ENCODE measurements at regions not wholly inside any gene's neighbourhood (a gene's known extent, or its start where the extent isn't known, plus 50 kb on each side); places are given as distances from the start of the nearest gene placed in this dataset.
"Not testable (repeated sequence)": the region's sequence is repeated elsewhere in the genome, so short reads cannot be mapped to it uniquely, and the experiment has no call there.

DNA sequence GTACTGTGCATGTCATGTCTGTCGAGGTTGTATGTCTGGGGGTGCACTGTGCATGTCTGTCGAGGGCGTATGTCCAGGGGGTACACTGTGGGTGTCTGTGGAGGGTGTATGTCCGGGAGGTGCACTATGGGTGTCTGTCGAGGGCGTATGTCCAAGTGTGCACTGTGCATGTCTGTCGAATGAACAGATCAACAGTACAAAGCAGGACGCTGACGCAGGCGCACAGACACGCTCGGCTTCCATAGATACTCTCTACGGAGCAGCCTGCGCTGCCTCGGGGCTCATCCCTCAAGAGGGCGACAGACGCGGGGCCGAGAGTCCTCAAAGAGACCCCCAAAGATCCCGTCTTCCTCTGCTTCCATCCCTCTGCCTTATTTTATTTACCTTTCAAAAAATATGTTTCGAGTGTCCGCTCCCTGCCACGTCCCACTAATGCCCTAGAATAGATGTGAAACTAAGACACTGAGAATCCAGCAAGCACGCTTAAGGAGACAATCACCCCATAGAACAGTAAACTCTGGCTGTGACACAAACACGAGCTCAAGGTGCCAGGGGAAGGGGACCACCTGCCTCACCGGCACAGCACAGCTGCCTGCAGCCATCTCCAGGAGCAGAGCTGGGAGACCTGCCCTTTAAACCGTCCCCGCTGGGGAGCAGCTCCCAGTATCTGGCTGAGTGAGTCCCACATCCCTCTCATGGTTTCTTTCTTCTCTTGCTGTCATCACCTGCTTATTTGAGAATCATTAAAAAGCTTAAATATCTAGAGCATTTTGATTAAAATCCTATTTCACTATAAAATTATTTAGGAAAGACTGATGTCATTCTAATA is 250.5 kb upstream of the MYT1L start:
- no peaks in the 10 kb centered on the region for H3F3A ChIP-seq (replicated peaks; ENCODE audit: insufficient read depth)
- no peaks in the 10 kb centered on the region; the same call in 1 of the 2 replicates for H3K9me3 ChIP-seq
- POLR2A ChIA-PET: interaction anchor here (0.6 to 0.8 kb wide), 2 partner anchors 249 to 641 kb away, joined by 3 to 4 read pairs; no protein-coding TSS in a partner anchor
- CTCF ChIA-PET: interaction anchor here (0.6 to 2.1 kb wide), 16 partner anchors 12 to 519 kb away, joined by 3 to 9 read pairs (median 4); no protein-coding TSS in a partner anchor
- peak overlapping the region in 1 of 2 experiments; percentile 44; a peak in 2 of 4 replicates for H3K4me3 ChIP-seq (ENCODE audit: low read depth in 2 of 2, low read length in 1 of 2)
- no peak overlapping the region for H3K4me2 ChIP-seq
- no peak overlapping the region for H3K9ac ChIP-seq
- H2AFZ ChIP-seq (ENCODE audit: low read depth): no peak overlapping the region
- 23% methylated on average over 28 of the region's 28 CpGs for WGBS (ENCODE audit: low lambda C conversion rate)
- H3K27me3 ChIP-seq (ENCODE audit: insufficient read depth): no peaks in the 10 kb centered on the region
- no peaks in the 10 kb centered on the region for H3K36me3 ChIP-seq (replicated peaks in 1 of 2; ENCODE audit: control insufficient read depth in 1 of 2, insufficient read depth in 2 of 2, low read length in 1 of 2)
- no peaks in the 10 kb centered on the region for H3K79me2 ChIP-seq (ENCODE audit: insufficient read depth)
- H3K9me2 ChIP-seq: no peaks in the 10 kb centered on the region
- H3K27ac ChIP-seq (ENCODE audit: low read depth in 2 of 2, low read length in 1 of 2): peak overlapping the region in 1 of 2 experiments; percentile 70; a peak in 2 of 4 replicates
- H4K20me1 ChIP-seq (ENCODE audit: insufficient read depth): no peaks in the 10 kb centered on the region
- peak; percentile 78 for DNase-seq
- TF ChIP-seq RCOR1 (IDR thresholded peaks at IDR 0.05; ENCODE audit: low read length): peak; percentile 23; the same call in 1 of the 2 replicates
- TF ChIP-seq FOSL2 (IDR thresholded peaks at IDR 0.05; ENCODE audit: borderline replicate concordance, low read depth): no peak
- peak; percentile 51 for TF ChIP-seq RAD21 (IDR thresholded peaks at IDR 0.05; ENCODE audit: low read length)
- peak; percentile 72 for TF ChIP-seq NRF1 (IDR thresholded peaks at IDR 0.05; ENCODE audit: low read depth, low read length)
- peaks cover 0 to 20% of the 10 kb centered on the region in 2 experiments; a peak in 2 of 4 replicates for H3K4me1 ChIP-seq (ENCODE audit: control insufficient read depth in 1 of 2, insufficient read depth in 2 of 2, low read depth in 1 of 2, low read length in 1 of 2)

DNA sequence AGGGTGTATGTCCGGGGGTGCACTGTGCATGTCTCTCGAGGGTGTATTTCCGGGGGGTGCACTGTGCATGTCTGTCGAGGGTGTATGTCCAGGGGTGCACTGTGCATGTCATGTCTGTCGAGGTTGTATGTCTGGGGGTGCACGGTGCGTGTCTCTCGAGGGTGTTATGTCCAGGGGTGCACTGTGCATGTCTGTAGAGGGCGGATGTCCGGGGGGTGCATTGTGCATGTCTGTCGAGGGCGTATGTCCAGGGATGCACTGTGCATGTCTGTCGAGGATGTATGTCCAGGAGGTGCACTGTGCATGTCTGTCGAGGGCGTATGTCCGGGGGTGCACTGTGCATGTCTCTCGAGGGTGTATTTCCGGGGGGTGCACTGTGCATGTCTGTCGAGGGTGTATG is 249.8 kb upstream of the MYT1L start:
- H3K9ac ChIP-seq; H3K27me3 ChIP-seq (ENCODE audit: insufficient read depth); H2AFZ ChIP-seq (ENCODE audit: low read depth); H3K79me2 ChIP-seq (ENCODE audit: insufficient read depth); H3K4me3 ChIP-seq (ENCODE audit: low read depth in 2 of 2, low read length in 1 of 2); H4K20me1 ChIP-seq (ENCODE audit: insufficient read depth); H3K4me2 ChIP-seq; DNase-seq; H3K27ac ChIP-seq (ENCODE audit: low read depth in 2 of 2, low read length in 1 of 2); POLR2A ChIA-PET; H3K9me3 ChIP-seq; H3K9me2 ChIP-seq; H3F3A ChIP-seq (replicated peaks; ENCODE audit: insufficient read depth); H3K36me3 ChIP-seq (replicated peaks in 1 of 2; ENCODE audit: control insufficient read depth in 1 of 2, insufficient read depth in 2 of 2, low read length in 1 of 2): not testable (repeated sequence)
- CTCF ChIA-PET: interaction anchor here (1.8 kb wide), 1 partner anchor 34 kb away, joined by 4 read pairs; no protein-coding TSS in a partner anchor
- 49% methylated on average over 12 of the region's 19 CpGs for WGBS (ENCODE audit: low lambda C conversion rate)
- peaks cover 0 to 20% of the 10 kb centered on the region in 2 experiments; a peak in 2 of 4 replicates for H3K4me1 ChIP-seq (ENCODE audit: control insufficient read depth in 1 of 2, insufficient read depth in 2 of 2, low read depth in 1 of 2, low read length in 1 of 2)

- WGBS (ENCODE audit: low lambda C conversion rate): 68% methylated on average over 19 of the region's 19 CpGs
Observed at GRCh38 chr2:2580341-2580740, 249.3 kb upstream of the MYT1L start.

More at GRCh38 chr2:2580341-2580740, 249.3 kb upstream of the MYT1L start:
- H2AFZ ChIP-seq (ENCODE audit: low read depth): no peak overlapping the region
- no peaks in the 10 kb centered on the region for H3K36me3 ChIP-seq (replicated peaks in 1 of 2; ENCODE audit: control insufficient read depth in 1 of 2, insufficient read depth in 2 of 2, low read length in 1 of 2)
- no peak overlapping the region for H3K4me2 ChIP-seq
- H3K9ac ChIP-seq: no peak overlapping the region
- no peaks in the 10 kb centered on the region for H3K27me3 ChIP-seq (ENCODE audit: insufficient read depth)
- TF ChIP-seq, protein P1, sequence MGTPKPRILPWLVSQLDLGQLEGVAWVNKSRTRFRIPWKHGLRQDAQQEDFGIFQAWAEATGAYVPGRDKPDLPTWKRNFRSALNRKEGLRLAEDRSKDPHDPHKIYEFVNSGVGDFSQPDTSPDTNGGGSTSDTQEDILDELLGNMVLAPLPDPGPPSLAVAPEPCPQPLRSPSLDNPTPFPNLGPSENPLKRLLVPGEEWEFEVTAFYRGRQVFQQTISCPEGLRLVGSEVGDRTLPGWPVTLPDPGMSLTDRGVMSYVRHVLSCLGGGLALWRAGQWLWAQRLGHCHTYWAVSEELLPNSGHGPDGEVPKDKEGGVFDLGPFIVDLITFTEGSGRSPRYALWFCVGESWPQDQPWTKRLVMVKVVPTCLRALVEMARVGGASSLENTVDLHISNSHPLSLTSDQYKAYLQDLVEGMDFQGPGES (IDR thresholded peaks at IDR 0.05; ENCODE audit: low read depth, low read length): no peak
- no peak for TF ChIP-seq TCF12 (IDR thresholded peaks at IDR 0.05)
- H3K4me3 ChIP-seq (ENCODE audit: low read depth in 2 of 2, low read length in 1 of 2): no peak overlapping the region
- peaks cover 0 to 20% of the 10 kb centered on the region in 2 experiments; a peak in 2 of 4 replicates for H3K4me1 ChIP-seq (ENCODE audit: control insufficient read depth in 1 of 2, insufficient read depth in 2 of 2, low read depth in 1 of 2, low read length in 1 of 2)
- no peaks in the 10 kb centered on the region for H3K9me3 ChIP-seq
- ChIA-PET POLR2A (no interaction called here), CTCF (no interaction called here)
- H3K79me2 ChIP-seq (ENCODE audit: insufficient read depth): no peaks in the 10 kb centered on the region
- DNase-seq: no peak
- H3K9me2 ChIP-seq: no peaks in the 10 kb centered on the region
- no peaks in the 10 kb centered on the region for H4K20me1 ChIP-seq (ENCODE audit: insufficient read depth)
- no peaks in the 10 kb centered on the region for H3F3A ChIP-seq (replicated peaks; ENCODE audit: insufficient read depth)
- no peak overlapping the region for H3K27ac ChIP-seq (ENCODE audit: low read depth in 2 of 2, low read length in 1 of 2)
